ENCODE measurements at regions not wholly inside any gene's neighbourhood (a gene's known extent, or its start where the extent isn't known, plus 50 kb on each side); places are given as distances from the start of the nearest gene placed in this dataset.

GRCh38 chr3:13166243-13167063 is 93.2 kb upstream of the IQSEC1 start:
- no peak overlapping the region for H3K4me3 ChIP-seq (ENCODE audit: low read depth, low read length)
- no peak for DNase-seq (ENCODE audit: low read depth)
- TF ChIP-seq, protein P1, sequence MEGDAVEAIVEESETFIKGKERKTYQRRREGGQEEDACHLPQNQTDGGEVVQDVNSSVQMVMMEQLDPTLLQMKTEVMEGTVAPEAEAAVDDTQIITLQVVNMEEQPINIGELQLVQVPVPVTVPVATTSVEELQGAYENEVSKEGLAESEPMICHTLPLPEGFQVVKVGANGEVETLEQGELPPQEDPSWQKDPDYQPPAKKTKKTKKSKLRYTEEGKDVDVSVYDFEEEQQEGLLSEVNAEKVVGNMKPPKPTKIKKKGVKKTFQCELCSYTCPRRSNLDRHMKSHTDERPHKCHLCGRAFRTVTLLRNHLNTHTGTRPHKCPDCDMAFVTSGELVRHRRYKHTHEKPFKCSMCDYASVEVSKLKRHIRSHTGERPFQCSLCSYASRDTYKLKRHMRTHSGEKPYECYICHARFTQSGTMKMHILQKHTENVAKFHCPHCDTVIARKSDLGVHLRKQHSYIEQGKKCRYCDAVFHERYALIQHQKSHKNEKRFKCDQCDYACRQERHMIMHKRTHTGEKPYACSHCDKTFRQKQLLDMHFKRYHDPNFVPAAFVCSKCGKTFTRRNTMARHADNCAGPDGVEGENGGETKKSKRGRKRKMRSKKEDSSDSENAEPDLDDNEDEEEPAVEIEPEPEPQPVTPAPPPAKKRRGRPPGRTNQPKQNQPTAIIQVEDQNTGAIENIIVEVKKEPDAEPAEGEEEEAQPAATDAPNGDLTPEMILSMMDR (IDR thresholded peaks at IDR 0.05; ENCODE audit: insufficient read depth, low read depth, low read length, missing control alignments): no peak

DNA sequence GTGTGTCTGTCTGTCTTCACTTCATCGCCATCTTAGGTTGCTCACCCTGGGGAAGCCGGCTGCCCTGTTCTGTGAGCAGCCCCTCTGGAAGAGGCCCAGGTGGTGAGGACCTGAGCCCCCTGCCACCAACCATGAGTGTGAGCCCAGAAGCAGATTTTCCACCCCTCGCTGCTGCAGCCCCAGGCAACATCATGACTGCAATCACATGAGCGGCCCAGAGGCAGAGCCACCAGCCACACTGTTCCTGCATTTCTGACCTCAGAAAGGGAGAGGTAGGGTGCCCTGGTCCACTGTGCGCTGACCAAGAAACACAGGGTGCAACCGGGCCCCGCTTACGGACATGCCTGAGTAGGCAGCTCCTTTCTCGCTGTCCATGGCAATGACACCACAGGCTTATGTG is 92.3 kb upstream of the IQSEC1 start:
- no peak for DNase-seq (ENCODE audit: low read depth)
- TF ChIP-seq, protein P1 (IDR thresholded peaks at IDR 0.05; ENCODE audit: insufficient read depth, low read depth, low read length, missing control alignments): no peak
- no peak overlapping the region for H3K4me3 ChIP-seq (ENCODE audit: low read depth, low read length)

DNA sequence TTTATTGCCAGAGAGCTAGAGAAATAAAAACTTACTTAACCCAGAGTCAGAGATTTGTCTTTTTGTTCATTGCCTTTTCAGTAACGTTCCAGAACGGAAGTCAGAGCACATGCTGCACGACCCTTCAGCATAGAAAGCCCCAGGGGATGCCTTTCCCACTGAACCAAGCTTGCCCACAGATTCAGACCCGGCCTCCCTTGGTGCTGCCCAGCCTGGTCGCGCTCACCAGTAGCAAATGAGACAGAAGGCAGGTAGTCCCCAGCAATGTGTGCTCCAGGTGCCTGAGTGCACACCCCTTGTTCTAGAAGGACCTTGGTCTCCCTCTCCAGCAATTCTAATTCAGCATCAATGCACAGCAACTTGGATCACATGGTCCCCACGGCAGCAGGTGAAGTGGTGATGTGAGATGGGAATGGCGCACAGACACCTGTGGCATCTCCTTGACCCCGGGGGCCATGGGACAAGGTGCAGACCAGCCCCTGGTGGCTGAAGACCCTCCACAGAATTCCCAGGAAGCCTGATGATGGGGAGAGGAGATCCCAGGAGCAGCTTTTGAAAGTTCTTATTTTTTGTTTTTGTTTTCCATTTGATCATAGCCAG is 91.8 kb upstream of the IQSEC1 start:
- DNase-seq (ENCODE audit: low read depth): no peak
- H3K4me3 ChIP-seq (ENCODE audit: low read depth, low read length): no peak overlapping the region

GRCh38 chr3:13163848-13164382 is 90.7 kb upstream of the IQSEC1 start:
- no peak for DNase-seq (ENCODE audit: low read depth)
- no peak overlapping the region for H3K4me3 ChIP-seq (ENCODE audit: low read depth, low read length)

More for the DNA sequence above, 91.8 kb upstream of the IQSEC1 start:
- TF ChIP-seq, protein P1 (IDR thresholded peaks at IDR 0.05; ENCODE audit: insufficient read depth, low read depth, low read length, missing control alignments): no peak

DNA sequence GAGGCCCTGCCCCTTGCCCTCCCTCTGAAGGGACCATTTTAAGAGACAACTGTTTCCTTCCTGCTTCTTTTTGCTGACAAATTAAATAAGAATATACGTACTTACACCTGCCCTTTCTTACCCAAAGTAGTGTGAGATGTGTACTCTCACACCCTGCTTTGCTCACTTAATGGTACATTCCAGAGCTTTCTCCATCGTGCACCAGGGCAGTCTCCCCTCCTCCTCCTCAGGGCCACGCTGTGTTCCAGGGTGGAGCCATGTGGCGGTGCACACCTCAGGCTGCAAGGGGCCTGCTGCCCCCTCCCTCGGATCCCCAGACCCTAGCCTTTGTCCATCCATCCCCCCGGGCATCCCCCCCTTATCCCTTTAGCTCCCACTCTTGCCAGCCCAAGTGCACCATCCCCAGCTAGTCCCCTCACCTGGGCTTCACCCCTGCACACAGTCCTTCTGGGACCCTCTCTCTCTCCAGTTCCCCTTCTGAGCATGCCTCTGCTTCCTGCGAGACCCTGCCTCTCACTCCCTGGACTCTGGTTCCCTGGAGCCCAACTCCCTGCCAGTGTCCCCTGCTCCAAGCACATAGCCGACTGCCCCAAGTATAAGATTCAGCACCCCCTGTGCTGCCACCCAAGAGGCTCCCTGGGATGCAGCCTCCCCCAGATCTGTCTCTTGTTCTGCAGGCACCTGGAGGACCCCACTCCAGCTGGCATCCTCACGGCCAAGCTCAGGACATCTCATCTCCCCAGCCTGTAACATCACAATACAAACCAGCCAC is 89.5 kb upstream of the IQSEC1 start:
- DNase-seq (ENCODE audit: low read depth): no peak
- no peak overlapping the region for H3K4me3 ChIP-seq (ENCODE audit: low read depth, low read length)
- TF ChIP-seq, protein P1 (IDR thresholded peaks at IDR 0.05; ENCODE audit: insufficient read depth, low read depth, low read length, missing control alignments): no peak

More at GRCh38 chr3:13163848-13164382, 90.7 kb upstream of the IQSEC1 start:
- TF ChIP-seq, protein P1 (IDR thresholded peaks at IDR 0.05; ENCODE audit: insufficient read depth, low read depth, low read length, missing control alignments): no peak

- DNase-seq (ENCODE audit: low read depth): no peak
- no peak overlapping the region for H3K4me3 ChIP-seq (ENCODE audit: low read depth, low read length)
- TF ChIP-seq, protein P1 (IDR thresholded peaks at IDR 0.05; ENCODE audit: insufficient read depth, low read depth, low read length, missing control alignments): no peak
These were observed 88.7 kb upstream of the IQSEC1 start for GRCh38 chr3:13161771-13162535.
